Astrocyte (in vitro differentiated cells and primary cell): ENCODE measurements at regions not wholly inside any gene's neighbourhood (a gene's known extent, or its start where the extent isn't known, plus 50 kb on each side); places are given as distances from the start of the nearest gene placed in this dataset.

Experiments used
- DNase-seq: peaks from one replicate; pipeline ENCODE4 v3.0.0-alpha.2; 2010; ENCODE audit warnings: low read depth
- FAIRE-seq: peaks from 2 replicates; lab custom pipeline; 2011; peaks lifted over from hg19 to GRCh38; lab: Jason Lieb, UNC
- H2AFZ ChIP-seq: 2 replicates; pipeline ENCODE4 v1.6.0; 2012; ENCODE audit warnings: low read depth, low read length, inconsistent platforms
- H3K27ac ChIP-seq: 2 replicates; pipeline ENCODE4 v1.5.1; 2011; ENCODE audit warnings: low read depth, low read length, inconsistent platforms
- H3K27me3 ChIP-seq: 2 replicates; pipeline ENCODE4 v1.6.0; 2011; ENCODE audit warnings: low read length, inconsistent platforms; ENCODE audit not compliant: insufficient read depth
- H3K36me3 ChIP-seq: 2 replicates; pipeline ENCODE4 v1.5.1; 2011; ENCODE audit warnings: low read length, inconsistent platforms; ENCODE audit not compliant: insufficient read depth
- H3K4me1 ChIP-seq: 2 replicates; pipeline ENCODE4 v1.5.1; 2011; ENCODE audit warnings: low read length, inconsistent platforms; ENCODE audit not compliant: insufficient read depth
- H3K4me2 ChIP-seq: 2 replicates; pipeline ENCODE4 v1.6.0; 2012; ENCODE audit warnings: low read length, inconsistent platforms
- H3K4me3 ChIP-seq: 2 replicates; pipeline ENCODE4 v1.5.1; 2011; ENCODE audit warnings: low read depth, mild to moderate bottlenecking, low read length, inconsistent platforms; ENCODE audit not compliant: insufficient read depth
- H3K79me2 ChIP-seq: 2 replicates; pipeline ENCODE4 v1.6.0; 2012; ENCODE audit warnings: mild to moderate bottlenecking, low read length, inconsistent platforms; ENCODE audit not compliant: insufficient read depth
- H3K9ac ChIP-seq: 2 replicates; pipeline ENCODE4 v1.6.0; 2012; ENCODE audit warnings: mild to moderate bottlenecking, low read length, inconsistent platforms
- H3K9me3 ChIP-seq: 2 replicates; pipeline ENCODE4 v1.5.1; 2012; ENCODE audit warnings: low read depth, mild to moderate bottlenecking, low read length, inconsistent platforms; ENCODE audit not compliant: insufficient read depth
- H4K20me1 ChIP-seq: 2 replicates; pipeline ENCODE4 v1.6.0; 2012; ENCODE audit warnings: low read length, inconsistent platforms; ENCODE audit not compliant: insufficient read depth
- H3K27ac Mint-ChIP-seq: one replicate; pipeline ENCODE4 v1.8.0; 2021; ENCODE audit warnings: mild to moderate bottlenecking, mixed read lengths; ENCODE audit not compliant: unreplicated experiment
- H3K27me3 Mint-ChIP-seq: one replicate; pipeline ENCODE4 v1.8.0; 2021; ENCODE audit warnings: low read depth, mixed read lengths; ENCODE audit not compliant: unreplicated experiment
- H3K36me3 Mint-ChIP-seq: one replicate; pipeline ENCODE4 v1.8.0; 2021; ENCODE audit warnings: low read depth, mixed read lengths; ENCODE audit not compliant: unreplicated experiment
- H3K4me1 Mint-ChIP-seq: one replicate; pipeline ENCODE4 v1.8.0; 2021; ENCODE audit warnings: low read depth, mixed read lengths; ENCODE audit not compliant: unreplicated experiment
- H3K4me3 Mint-ChIP-seq: one replicate; pipeline ENCODE4 v1.8.0; 2021; ENCODE audit warnings: mild to moderate bottlenecking, moderate library complexity, mixed read lengths; ENCODE audit not compliant: unreplicated experiment
- H3K9me3 Mint-ChIP-seq: one replicate; pipeline ENCODE4 v1.8.0; 2021; ENCODE audit warnings: mild to moderate bottlenecking, mixed read lengths; ENCODE audit not compliant: unreplicated experiment
- EZH2 ChIP-seq: IDR thresholded peaks from 2 replicates; pipeline ENCODE4 v1.6.1; 2012; ENCODE audit warnings: mild to moderate bottlenecking, low read length, inconsistent platforms; ENCODE audit not compliant: insufficient read depth
- TF ChIP-seq, protein P1 (sequence below): IDR thresholded peaks from 2 replicates; pipeline ENCODE4 v1.5.1; 2011; ENCODE audit warnings: low read depth, mild to moderate bottlenecking, inconsistent platforms, low read length, moderate library complexity; ENCODE audit not compliant: insufficient read depth

DNA sequence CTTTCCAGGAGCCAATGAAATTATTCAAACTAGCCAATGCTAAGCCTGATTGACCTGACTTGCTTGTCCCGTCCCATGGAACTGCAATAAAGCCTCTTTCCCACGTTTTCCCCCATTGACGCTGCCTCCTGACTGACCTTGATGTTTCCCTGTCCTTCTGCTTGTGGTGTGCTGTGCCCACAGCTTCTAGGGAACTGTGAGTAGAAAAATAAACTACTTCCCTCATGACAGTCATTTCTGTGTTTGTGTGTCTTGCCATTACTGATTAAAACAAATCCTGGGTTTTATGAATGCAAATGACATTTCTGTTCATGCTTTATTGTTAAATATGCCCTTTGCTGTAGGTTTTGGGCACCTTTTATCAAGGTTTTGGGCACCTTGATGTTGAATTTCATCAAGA is 91.3 kb upstream of the ABI1 start:
- no peaks in the 10 kb centered on the region for H3K4me1 ChIP-seq
- no peaks in the 10 kb centered on the region for H3K79me2 ChIP-seq
- FAIRE-seq = no peak
- no peak overlapping the region for H3K4me2 ChIP-seq
- no peak for TF ChIP-seq EZH2
- TF ChIP-seq, protein P1, sequence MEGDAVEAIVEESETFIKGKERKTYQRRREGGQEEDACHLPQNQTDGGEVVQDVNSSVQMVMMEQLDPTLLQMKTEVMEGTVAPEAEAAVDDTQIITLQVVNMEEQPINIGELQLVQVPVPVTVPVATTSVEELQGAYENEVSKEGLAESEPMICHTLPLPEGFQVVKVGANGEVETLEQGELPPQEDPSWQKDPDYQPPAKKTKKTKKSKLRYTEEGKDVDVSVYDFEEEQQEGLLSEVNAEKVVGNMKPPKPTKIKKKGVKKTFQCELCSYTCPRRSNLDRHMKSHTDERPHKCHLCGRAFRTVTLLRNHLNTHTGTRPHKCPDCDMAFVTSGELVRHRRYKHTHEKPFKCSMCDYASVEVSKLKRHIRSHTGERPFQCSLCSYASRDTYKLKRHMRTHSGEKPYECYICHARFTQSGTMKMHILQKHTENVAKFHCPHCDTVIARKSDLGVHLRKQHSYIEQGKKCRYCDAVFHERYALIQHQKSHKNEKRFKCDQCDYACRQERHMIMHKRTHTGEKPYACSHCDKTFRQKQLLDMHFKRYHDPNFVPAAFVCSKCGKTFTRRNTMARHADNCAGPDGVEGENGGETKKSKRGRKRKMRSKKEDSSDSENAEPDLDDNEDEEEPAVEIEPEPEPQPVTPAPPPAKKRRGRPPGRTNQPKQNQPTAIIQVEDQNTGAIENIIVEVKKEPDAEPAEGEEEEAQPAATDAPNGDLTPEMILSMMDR = no peak
- H3K27me3 ChIP-seq = no peaks in the 10 kb centered on the region
- H4K20me1 ChIP-seq = no peaks in the 10 kb centered on the region
- H3K27ac Mint-ChIP-seq = no peak overlapping the region
- no peaks in the 10 kb centered on the region for H3K36me3 ChIP-seq
- H3K36me3 Mint-ChIP-seq = no peaks in the 10 kb centered on the region
- no peak overlapping the region for H3K27ac ChIP-seq
- no peak overlapping the region for H3K9ac ChIP-seq
- H3K4me1 Mint-ChIP-seq = no peaks in the 10 kb centered on the region
- peaks cover 2% of the 10 kb centered on the region for H3K9me3 Mint-ChIP-seq
- H3K4me3 Mint-ChIP-seq = no peak overlapping the region
- no peak for DNase-seq
- H3K4me3 ChIP-seq = no peak overlapping the region
- no peaks in the 10 kb centered on the region for H3K9me3 ChIP-seq
- H2AFZ ChIP-seq = no peak overlapping the region
- no peaks in the 10 kb centered on the region for H3K27me3 Mint-ChIP-seq

DNA sequence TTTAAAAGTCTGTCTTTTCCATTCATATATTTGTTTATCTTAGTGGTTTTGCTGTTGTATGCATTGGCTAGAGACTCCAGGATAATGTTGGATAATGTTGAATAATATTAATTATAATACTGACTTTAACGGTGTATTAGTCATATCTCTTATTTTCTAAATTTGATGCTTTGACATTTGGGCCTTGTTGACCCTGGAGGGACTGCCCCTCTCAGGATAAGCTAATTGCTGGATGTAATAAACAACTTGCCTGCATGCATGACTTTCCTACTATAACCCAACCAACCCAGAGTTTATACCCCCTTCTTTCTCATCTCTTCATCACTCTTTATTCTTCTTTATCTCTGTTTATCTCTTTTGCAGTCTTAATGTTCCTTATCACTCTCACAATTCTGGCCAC is 90.9 kb upstream of the ABI1 start:
- TF ChIP-seq EZH2 = no peak
- TF ChIP-seq, protein P1 = no peak
- FAIRE-seq = no peak
- H3K9me3 Mint-ChIP-seq = peaks cover 2% of the 10 kb centered on the region
- no peak overlapping the region for H3K27ac Mint-ChIP-seq
- no peaks in the 10 kb centered on the region for H3K4me1 Mint-ChIP-seq
- H3K27me3 Mint-ChIP-seq = no peaks in the 10 kb centered on the region
- Histone ChIP-seq H3K9ac (no peak overlapping the region), H3K4me1 (no peaks in the 10 kb centered on the region), H3K4me2 (no peak overlapping the region), H2AFZ (no peak overlapping the region), H3K27me3 (no peaks in the 10 kb centered on the region), H3K79me2 (no peaks in the 10 kb centered on the region), H3K36me3 (no peaks in the 10 kb centered on the region), H3K27ac (no peak overlapping the region), H4K20me1 (no peaks in the 10 kb centered on the region), H3K4me3 (no peak overlapping the region), H3K9me3 (no peaks in the 10 kb centered on the region)
- H3K4me3 Mint-ChIP-seq = no peak overlapping the region
- no peak for DNase-seq
- no peaks in the 10 kb centered on the region for H3K36me3 Mint-ChIP-seq

DNA sequence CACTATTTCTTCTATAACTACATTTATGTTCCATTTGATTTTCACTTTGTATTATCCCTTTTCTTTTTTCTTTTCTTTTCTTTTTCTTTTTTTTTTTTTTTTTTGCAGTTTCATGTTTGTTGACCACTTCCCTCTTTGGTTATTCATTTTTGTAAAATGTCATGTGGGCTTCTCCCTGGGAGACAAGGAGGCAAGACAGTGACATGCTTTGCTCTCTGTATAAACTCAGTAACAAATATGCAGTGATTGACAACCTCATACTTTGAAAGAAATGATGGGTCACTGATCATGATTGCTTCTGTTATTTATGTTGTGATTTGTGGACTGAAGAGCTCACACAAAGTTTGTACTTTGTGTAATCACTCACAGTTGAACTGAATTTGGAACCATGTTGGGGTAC is 90.2 kb upstream of the ABI1 start:
- Histone ChIP-seq H2AFZ (no peak overlapping the region), H3K36me3 (no peaks in the 10 kb centered on the region), H3K4me2 (no peak overlapping the region), H4K20me1 (no peaks in the 10 kb centered on the region), H3K4me3 (no peak overlapping the region), H3K27me3 (no peaks in the 10 kb centered on the region), H3K4me1 (no peaks in the 10 kb centered on the region), H3K27ac (no peak overlapping the region), H3K79me2 (no peaks in the 10 kb centered on the region), H3K9ac (no peak overlapping the region), H3K9me3 (no peaks in the 10 kb centered on the region)
- Mint-ChIP-seq H3K4me1 (no peaks in the 10 kb centered on the region), H3K27me3 (no peaks in the 10 kb centered on the region), H3K36me3 (no peaks in the 10 kb centered on the region), H3K9me3 (peaks cover 2% of the 10 kb centered on the region), H3K27ac (no peak overlapping the region), H3K4me3 (no peak overlapping the region)
- TF ChIP-seq, protein P1 = no peak
- TF ChIP-seq EZH2 = no peak
- DNase-seq (no peak), FAIRE-seq (no peak)
